ENCODE measurements at regions not wholly inside any gene's neighbourhood (a gene's known extent, or its start where the extent isn't known, plus 50 kb on each side); places are given as distances from the start of the nearest gene placed in this dataset.

- no peak for DNase-seq (ENCODE audit: extremely low read depth, low read depth)
Observed at GRCh38 chr5:3734632-3735031, 139.0 kb downstream of the IRX1 start.

- DNase-seq (ENCODE audit: extremely low read depth, low read depth), result no peak
Observed at GRCh38 chr5:3736466-3736865, 140.8 kb downstream of the IRX1 start.

GRCh38 chr5:3736926-3737325 is 141.3 kb downstream of the IRX1 start:
- DNase-seq (ENCODE audit: extremely low read depth, low read depth), result no peak

- DNase-seq (ENCODE audit: extremely low read depth, low read depth), result no peak
Observed at GRCh38 chr5:3738919-3739318, 143.3 kb downstream of the IRX1 start.

DNA sequence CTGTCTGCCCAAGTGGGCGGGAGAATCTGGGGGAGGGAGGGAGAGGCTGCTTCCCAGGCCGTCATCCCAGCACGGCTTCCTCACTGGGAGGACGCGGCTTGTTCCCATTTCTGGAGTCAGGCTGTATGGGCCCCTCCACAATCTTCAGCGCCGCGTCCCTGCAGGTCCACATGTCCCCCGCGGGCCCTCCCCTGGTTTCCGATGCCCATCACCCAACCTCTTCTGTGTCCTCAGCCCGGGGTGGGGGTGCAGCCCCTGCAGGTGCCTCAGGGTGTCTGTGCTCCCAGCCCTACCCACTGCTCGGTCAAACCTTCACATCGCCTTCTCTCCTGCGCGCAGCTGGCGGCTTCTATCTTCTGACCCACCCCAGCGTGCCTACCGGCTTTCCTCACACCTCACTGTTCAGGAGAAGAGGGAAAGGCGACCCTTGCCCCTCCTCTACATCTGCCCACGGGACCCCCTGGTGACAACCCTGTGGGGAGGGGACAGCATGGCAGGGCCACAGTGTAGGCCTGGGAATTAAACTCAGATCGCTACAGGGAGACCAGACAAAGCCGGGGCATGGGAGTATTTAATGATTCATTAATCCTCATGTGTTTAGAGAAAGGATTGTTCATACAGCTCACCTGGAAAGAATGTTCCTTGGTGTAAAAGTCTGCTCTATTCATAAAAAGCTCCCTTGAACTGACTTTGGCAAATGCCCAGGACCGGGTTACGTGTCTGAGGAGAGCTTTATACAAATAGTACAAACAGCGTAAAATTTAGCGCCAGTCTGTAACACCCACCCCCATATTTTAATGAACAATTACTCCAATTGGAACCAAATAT is 145.1 kb downstream of the IRX1 start:
- no peak for DNase-seq (ENCODE audit: extremely low read depth, low read depth)

- no peak for DNase-seq (ENCODE audit: extremely low read depth, low read depth)
Observed at GRCh38 chr5:3741374-3741770, 145.7 kb downstream of the IRX1 start.

DNA sequence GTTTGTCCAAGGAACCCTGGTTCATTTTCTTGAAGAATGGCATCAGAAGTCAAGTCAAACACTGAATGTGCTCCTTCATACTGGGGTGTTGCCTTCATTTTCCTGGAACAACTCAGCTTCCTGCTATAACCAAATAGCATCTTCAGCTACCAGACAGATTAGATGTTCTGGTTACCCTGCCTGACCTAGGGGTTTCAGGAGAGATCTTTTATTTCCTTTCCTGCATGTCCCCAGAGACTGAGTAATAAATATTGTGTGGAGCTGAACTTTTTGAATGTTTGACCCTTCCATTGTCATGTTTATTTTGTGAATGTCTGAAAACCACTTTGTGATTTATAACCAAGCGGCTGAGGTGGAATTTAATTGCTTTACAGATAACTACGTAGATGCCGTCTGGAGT is 147.1 kb downstream of the IRX1 start:
- no peak for DNase-seq (ENCODE audit: extremely low read depth, low read depth)

DNA sequence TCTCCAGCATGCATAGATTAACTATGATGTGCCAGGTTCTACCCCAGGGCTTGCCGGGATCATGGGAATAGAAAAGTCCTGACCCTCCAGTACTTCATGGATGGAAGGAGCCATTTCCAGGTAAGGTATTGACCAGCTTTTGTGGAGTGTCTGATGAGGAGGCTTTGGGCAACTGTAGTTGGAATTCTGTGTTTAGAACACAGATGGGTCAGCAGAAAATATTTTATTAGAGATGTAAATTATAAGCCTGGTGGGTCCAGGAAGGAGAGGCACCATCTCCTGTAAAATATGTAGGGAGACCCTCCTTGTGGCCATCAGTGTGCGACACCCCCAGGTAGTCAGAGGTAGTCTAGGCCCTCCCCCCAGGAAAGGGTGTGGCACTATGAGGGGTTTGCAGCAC is 156.2 kb downstream of the IRX1 start:
- no peak for DNase-seq (ENCODE audit: extremely low read depth, low read depth)

GRCh38 chr5:3778000-3778550 is 182.4 kb downstream of the IRX1 start:
- DNase-seq (ENCODE audit: extremely low read depth, low read depth), result no peak

GRCh38 chr5:3778945-3779344 is 183.3 kb downstream of the IRX1 start:
- no peak for DNase-seq (ENCODE audit: extremely low read depth, low read depth)

GRCh38 chr5:3780278-3780677 is 184.6 kb downstream of the IRX1 start:
- no peak for DNase-seq (ENCODE audit: extremely low read depth, low read depth)

GRCh38 chr5:3780907-3781306 is 185.3 kb downstream of the IRX1 start:
- no peak for DNase-seq (ENCODE audit: extremely low read depth, low read depth)

DNA sequence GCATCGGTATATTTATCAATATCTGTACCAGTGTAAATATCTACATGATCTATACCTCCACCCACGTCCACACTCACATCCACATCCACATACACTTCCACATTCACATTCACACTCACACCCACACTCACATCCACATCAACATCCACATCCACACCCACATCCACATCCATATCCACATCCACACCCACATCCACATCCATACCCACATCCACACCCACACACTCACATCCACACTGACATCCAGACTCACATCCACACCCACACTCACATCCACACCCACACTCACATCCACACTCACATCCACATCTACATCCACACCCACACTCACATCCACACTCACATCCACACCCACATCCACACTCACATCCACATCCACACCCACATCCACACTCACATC is 189.2 kb downstream of the IRX1 start:
- no peak for DNase-seq (ENCODE audit: extremely low read depth, low read depth)

- no peak for DNase-seq (ENCODE audit: extremely low read depth, low read depth)
Observed at GRCh38 chr5:3786165-3786564, 190.5 kb downstream of the IRX1 start.

GRCh38 chr5:3786891-3787430 is 191.3 kb downstream of the IRX1 start:
- no peak for DNase-seq (ENCODE audit: extremely low read depth, low read depth)

- DNase-seq (ENCODE audit: extremely low read depth, low read depth), result no peak
Observed at GRCh38 chr5:3787604-3788003, 192.0 kb downstream of the IRX1 start.

DNA sequence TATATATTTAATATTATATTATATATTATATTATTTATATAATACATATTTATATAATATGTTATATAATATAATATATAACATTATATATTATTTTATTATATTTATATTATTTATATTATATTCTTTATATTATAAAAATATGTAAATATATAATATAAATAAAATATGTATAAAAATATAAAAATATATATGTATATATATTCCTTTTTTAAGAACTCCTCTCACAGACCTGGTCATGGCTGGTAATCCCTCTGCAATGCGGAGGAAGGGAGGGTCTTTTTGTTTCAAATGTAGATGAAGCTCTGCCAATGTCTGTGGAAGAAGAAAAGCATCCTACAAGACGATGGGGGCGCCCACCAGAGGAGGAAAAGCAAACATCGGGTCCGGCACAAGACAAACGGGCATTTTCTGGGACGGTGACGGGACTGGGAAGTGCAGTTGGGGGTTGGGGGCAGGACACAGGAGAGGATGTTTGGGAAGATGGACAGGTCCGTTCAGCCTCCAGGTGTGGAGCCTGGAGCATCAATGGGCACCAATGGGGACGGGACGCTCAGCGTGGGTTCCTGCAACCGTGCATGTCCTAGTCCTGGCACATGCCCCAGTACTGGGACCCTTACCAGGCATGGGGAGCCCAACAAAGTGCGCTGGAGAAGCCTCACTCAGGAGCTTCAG is 194.0 kb downstream of the IRX1 start:
- no peak for DNase-seq (ENCODE audit: extremely low read depth, low read depth)

GRCh38 chr5:3793162-3793561 is 197.5 kb downstream of the IRX1 start:
- DNase-seq (ENCODE audit: extremely low read depth, low read depth), result no peak

DNA sequence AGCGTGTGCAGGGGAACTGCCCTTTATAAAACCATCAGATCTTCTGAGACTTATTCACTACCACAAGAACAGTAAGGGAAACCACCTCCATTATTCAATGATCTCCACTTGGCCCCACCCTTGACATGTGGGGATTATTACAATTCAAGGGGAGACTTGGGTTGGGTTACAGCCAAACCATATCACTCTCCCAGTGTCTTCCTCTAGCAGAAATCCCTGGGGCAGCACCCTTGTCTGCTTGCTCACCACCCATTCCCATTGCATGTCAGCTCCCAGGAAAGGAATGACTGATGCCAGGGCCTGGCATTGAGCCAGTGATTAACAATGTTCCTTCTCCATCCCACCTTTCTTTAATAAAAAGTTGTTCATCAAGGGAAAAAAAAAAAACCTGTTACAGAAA is 199.0 kb downstream of the IRX1 start:
- DNase-seq (ENCODE audit: extremely low read depth, low read depth), result no peak

GRCh38 chr5:3796736-3797135 is 201.1 kb downstream of the IRX1 start:
- no peak for DNase-seq (ENCODE audit: extremely low read depth, low read depth)

DNA sequence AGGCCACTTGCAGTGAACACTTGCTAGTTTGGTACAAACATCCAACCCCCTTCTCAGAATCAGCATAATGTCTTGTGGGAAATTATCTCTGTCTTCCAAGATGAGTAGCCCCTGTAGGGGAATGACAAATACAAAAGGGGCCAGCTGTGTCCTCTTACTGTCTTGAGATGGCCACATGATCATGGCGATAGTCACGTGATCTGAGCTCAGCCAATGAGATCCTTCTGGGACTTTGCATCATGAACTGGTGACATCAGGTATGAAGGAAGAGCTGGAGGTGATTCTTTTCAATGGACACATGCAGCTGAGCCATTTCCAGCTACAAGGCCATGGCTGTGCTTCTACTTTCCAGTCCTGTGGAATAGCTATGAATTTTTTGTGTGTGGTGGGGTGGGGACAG is 206.3 kb downstream of the IRX1 start:
- no peak for DNase-seq (ENCODE audit: extremely low read depth, low read depth)

DNA sequence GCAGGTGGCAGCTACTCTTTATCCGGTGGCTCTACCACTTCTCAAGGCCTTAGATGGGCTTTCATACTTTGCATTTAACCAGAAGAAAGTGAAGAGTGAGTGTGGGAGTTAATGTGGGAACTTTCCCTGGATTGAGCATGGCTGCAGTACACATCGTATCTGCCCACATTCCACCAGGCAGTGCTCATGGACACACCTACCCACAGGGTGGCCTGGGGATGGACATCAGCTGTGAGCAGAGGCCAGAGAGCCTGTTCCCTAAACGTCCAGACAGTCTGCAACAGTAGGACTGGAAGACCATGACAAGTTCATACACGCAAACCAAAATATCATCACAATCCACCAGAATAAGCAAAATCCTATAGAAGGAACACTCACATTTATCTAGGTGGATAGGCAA is 213.8 kb downstream of the IRX1 start:
- DNase-seq (ENCODE audit: extremely low read depth, low read depth), result no peak

All from NCI-H460 (cell line).